ENCODE measurements at regions not wholly inside any gene's neighbourhood (a gene's known extent, or its start where the extent isn't known, plus 50 kb on each side); places are given as distances from the start of the nearest gene placed in this dataset.

- DNase-seq (no peak), ATAC-seq (no peak)
- Histone ChIP-seq H3K27ac (no peak overlapping the region), H3K9me3 (no peaks in the 10 kb centered on the region), H3K4me3 (no peak overlapping the region), H3K27me3 (peaks cover 0 to under 1% (median 0%) of the 10 kb centered on the region in 9 donors), H3K36me3 (no peaks in the 10 kb centered on the region), H3K4me1 (peaks cover 0 to 13% (median 2%) of the 10 kb centered on the region in 12 donors)
- intact Hi-C loops (cut with DNase I), result loop anchor here in 1 of 10 donors (10.0 kb wide), 1 partner anchor 60 kb away; the partner anchor contains the start of gene ENTPD6
- no peak for TF ChIP-seq POLR2A (IDR thresholded peaks at IDR 0.05)
- no peak for TF ChIP-seq CTCF (IDR thresholded peaks at IDR 0.05)
- WGBS, 4 donors, result 67 to 72% (median 71%) methylated on average over 7 of the region's 7 CpGs
Observed at GRCh38 chr20:25135031-25135430, 53.1 kb upstream of the VSX1 start.

- WGBS, 4 donors, result 57 to 77% (median 63%) methylated on average over 1 of the region's 1 CpG
- peaks cover 0 to 13% (median 2%) of the 10 kb centered on the region in 12 donors for H3K4me1 ChIP-seq
- ATAC-seq (no peak), DNase-seq (no peak)
- TF ChIP-seq POLR2A (IDR thresholded peaks at IDR 0.05) (no peak), CTCF (IDR thresholded peaks at IDR 0.05) (no peak)
- no peaks in the 10 kb centered on the region for H3K9me3 ChIP-seq
- intact Hi-C loops (cut with DNase I), result loop anchor here in 1 of 10 donors (10.0 kb wide), 1 partner anchor 59 kb away; the partner anchor contains the start of gene ENTPD6
- H3K4me3 ChIP-seq, result no peak overlapping the region
- H3K27me3 ChIP-seq, result peaks cover 0 to 6% (median 0%) of the 10 kb centered on the region in 9 donors
- H3K27ac ChIP-seq, result no peak overlapping the region
- no peaks in the 10 kb centered on the region for H3K36me3 ChIP-seq
Observed at GRCh38 chr20:25136056-25136455, 54.1 kb upstream of the VSX1 start.

- Histone ChIP-seq H3K27ac (peak overlapping the region in 1 of 12 donors; percentile 4), H3K4me3 (no peak overlapping the region), H3K36me3 (no peaks in the 10 kb centered on the region), H3K27me3 (peaks cover 0 to 11% (median 0%) of the 10 kb centered on the region in 9 donors), H3K4me1 (peaks cover 0 to 13% (median 2%) of the 10 kb centered on the region in 12 donors), H3K9me3 (no peaks in the 10 kb centered on the region)
- DNase-seq, result peak; percentile 71 to 87 (median 78)
- intact Hi-C loops (cut with DNase I), result loop anchor here in 1 of 10 donors (10.0 kb wide), 1 partner anchor 58 kb away; the partner anchor contains the start of gene ENTPD6
- 40 to 44% (median 42%) methylated on average over 5 to 6 of the region's 6 CpGs for WGBS, 4 donors
- TF ChIP-seq POLR2A (IDR thresholded peaks at IDR 0.05) (no peak), CTCF (IDR thresholded peaks at IDR 0.05) (no peak)
- peak; percentile 92 to 98 (median 98) for ATAC-seq
Observed at GRCh38 chr20:25136643-25137559, 55.0 kb upstream of the VSX1 start.

GRCh38 chr20:25139029-25139705 lies 56.3 kb upstream of the ENTPD6 start:
- intact Hi-C loops (cut with DNase I), result loop anchor here in 1 of 10 donors (10.0 kb wide), 1 partner anchor 56 kb away; the partner anchor contains the start of gene ENTPD6
- H3K4me3 ChIP-seq, result no peak overlapping the region
- ATAC-seq (no peak), DNase-seq (no peak)
- H3K36me3 ChIP-seq, result no peaks in the 10 kb centered on the region
- no peak for TF ChIP-seq POLR2A (IDR thresholded peaks at IDR 0.05)
- TF ChIP-seq CTCF (IDR thresholded peaks at IDR 0.05), result peak in 1 of 12 donors; percentile 23
- 64 to 74% (median 73%) methylated on average over 12 of the region's 12 CpGs for WGBS, 4 donors
- H3K9me3 ChIP-seq, result no peaks in the 10 kb centered on the region
- H3K27me3 ChIP-seq, result peaks cover 0 to 21% (median 0%) of the 10 kb centered on the region in 9 donors
- peaks cover 0 to 13% (median 2%) of the 10 kb centered on the region in 12 donors for H3K4me1 ChIP-seq
- H3K27ac ChIP-seq, result no peak overlapping the region
